Stimulated activated CD4-positive, alpha-beta T cell treated with anti-CD3 and anti-CD28 coated beads, Interleukin-1b, Interleukin-23, amount 100 ng/mL, for 48 hours (primary cell): ENCODE measurements at regions not wholly inside any gene's neighbourhood (a gene's known extent, or its start where the extent isn't known, plus 50 kb on each side); places are given as distances from the start of the nearest gene placed in this dataset.
"Not testable (repeated sequence)": the region's sequence is repeated elsewhere in the genome, so short reads cannot be mapped to it uniquely, and the experiment has no call there.

Experiments used
- DNase-seq: peaks from one replicate; pipeline ENCODE4 v3.0.0-alpha.2; 2020

GRCh38 chr11:23884341-23884740 is 612.5 kb upstream of the LUZP2 start:
- no peak for DNase-seq

- DNase-seq, result no peak
Observed at GRCh38 chr11:23885801-23886200, 611.1 kb upstream of the LUZP2 start.

- DNase-seq, result not testable (repeated sequence)
Observed at GRCh38 chr11:23887122-23887521, 609.7 kb upstream of the LUZP2 start.

- no peak for DNase-seq
Observed at GRCh38 chr11:23893126-23893525, 603.7 kb upstream of the LUZP2 start.

GRCh38 chr11:23897453-23898286 is 599.2 kb upstream of the LUZP2 start:
- no peak for DNase-seq

- no peak for DNase-seq
Observed at GRCh38 chr11:23903044-23903704, 593.7 kb upstream of the LUZP2 start.

- no peak for DNase-seq
Observed at GRCh38 chr11:23919455-23919854, 577.4 kb upstream of the LUZP2 start.

GRCh38 chr11:23923357-23923756 is 573.5 kb upstream of the LUZP2 start:
- DNase-seq, result no peak

GRCh38 chr11:23924226-23924625 is 572.6 kb upstream of the LUZP2 start:
- DNase-seq, result no peak

- DNase-seq, result no peak
Observed at GRCh38 chr11:23931443-23931842, 565.4 kb upstream of the LUZP2 start.

- DNase-seq, result no peak
Observed at GRCh38 chr11:23932485-23932898, 564.4 kb upstream of the LUZP2 start.

GRCh38 chr11:23933721-23934120 is 563.1 kb upstream of the LUZP2 start:
- no peak for DNase-seq

- not testable (repeated sequence) for DNase-seq
Observed at GRCh38 chr11:23934671-23935270, 562.1 kb upstream of the LUZP2 start.

GRCh38 chr11:23942117-23942815 is 554.6 kb upstream of the LUZP2 start:
- not testable (repeated sequence) for DNase-seq

- DNase-seq, result no peak
Observed at GRCh38 chr11:23944923-23945322, 551.9 kb upstream of the LUZP2 start.

- DNase-seq, result no peak
Observed at GRCh38 chr11:23947883-23948282, 549.0 kb upstream of the LUZP2 start.

- no peak for DNase-seq
Observed at GRCh38 chr11:23948851-23949250, 548.0 kb upstream of the LUZP2 start.

- DNase-seq, result no peak
Observed at GRCh38 chr11:23953951-23954710, 542.7 kb upstream of the LUZP2 start.

- DNase-seq, result no peak
Observed at GRCh38 chr11:23954730-23955129, 542.1 kb upstream of the LUZP2 start.

GRCh38 chr11:23956586-23956985 is 540.3 kb upstream of the LUZP2 start:
- no peak for DNase-seq

GRCh38 chr11:23957314-23957713 is 539.5 kb upstream of the LUZP2 start:
- DNase-seq, result no peak

GRCh38 chr11:23959462-23959861 is 537.4 kb upstream of the LUZP2 start:
- DNase-seq, result no peak
